CD4-positive, CD25-positive, alpha-beta regulatory T cell (primary cell): ENCODE measurements at regions not wholly inside any gene's neighbourhood (a gene's known extent, or its start where the extent isn't known, plus 50 kb on each side); places are given as distances from the start of the nearest gene placed in this dataset.

ENCODE experiments used
- ATAC-seq, 2 donors: fragments of 150-1000 bp; cut with Tn5 transposase; one replicate each; pipeline ENCODE4 v1.10.0; 2021; ENCODE audit warnings: low read depth in 2 of 2, moderate number of reproducible peaks in 2 of 2, moderate library complexity in 1 of 2
- DNase-seq, 3 donors: peaks; one replicate each; pipeline versions ENCODE4 v3.0.0 to v3.0.0-alpha.2; 2012 to 2022; ENCODE audit warnings: mixed read lengths in 1 of 3
- H3K27ac ChIP-seq: one replicate; pipeline ENCODE4 v1.7.0; 2013; ENCODE audit warnings: mild to moderate bottlenecking, low read length; ENCODE audit not compliant: insufficient read depth, poor library complexity, severe bottlenecking
- H3K27me3 ChIP-seq: one replicate; pipeline ENCODE4 v1.7.0; 2013; ENCODE audit warnings: low read length; ENCODE audit not compliant: control insufficient read depth, insufficient read depth
- H3K36me3 ChIP-seq: one replicate; pipeline ENCODE4 v1.7.0; 2013; ENCODE audit warnings: mild to moderate bottlenecking, low read length, moderate library complexity; ENCODE audit not compliant: control insufficient read depth, insufficient read depth
- H3K4me1 ChIP-seq: 2 replicates; pipeline ENCODE4 v1.7.0; 2013; ENCODE audit warnings: mild to moderate bottlenecking, low read length; ENCODE audit not compliant: insufficient read depth, control insufficient read depth, poor library complexity, severe bottlenecking
- H3K4me3 ChIP-seq: one replicate; pipeline ENCODE4 v1.7.0; 2013; ENCODE audit warnings: low read depth, mild to moderate bottlenecking, low read length, moderate library complexity
- H3K9me3 ChIP-seq, 2 experiments: 1 replicate in 1 of 2; 2 replicates in 1 of 2; pipeline ENCODE4 v1.7.0; 2013; ENCODE audit warnings: low read length in 2 of 2, mild to moderate bottlenecking in 1 of 2, moderate library complexity in 1 of 2; ENCODE audit not compliant: control insufficient read depth in 2 of 2
- H3K27ac Mint-ChIP-seq, 3 donors: one replicate each; pipeline ENCODE4 v1.8.0; 2020 to 2022; ENCODE audit warnings: mild to moderate bottlenecking in 3 of 3, mixed read lengths in 3 of 3, moderate library complexity in 2 of 3
- H3K27me3 Mint-ChIP-seq: one replicate; pipeline ENCODE4 v1.8.0; 2022; ENCODE audit warnings: mild to moderate bottlenecking, mixed read lengths
- H3K36me3 Mint-ChIP-seq: one replicate; pipeline ENCODE4 v1.8.0; 2020; ENCODE audit warnings: mixed read lengths
- H3K4me1 Mint-ChIP-seq, 4 donors: one replicate each; pipeline ENCODE4 v1.8.0; 2020 to 2022; ENCODE audit warnings: mixed read lengths in 4 of 4, mild to moderate bottlenecking in 1 of 4
- H3K4me3 Mint-ChIP-seq, 4 donors: one replicate each; pipeline ENCODE4 v1.8.0; 2020 to 2022; ENCODE audit warnings: mild to moderate bottlenecking in 4 of 4, mixed read lengths in 4 of 4, moderate library complexity in 3 of 4
- H3K9me3 Mint-ChIP-seq, 7 donors: one replicate each; pipeline ENCODE4 v1.8.0; 2020 to 2022; ENCODE audit warnings: mixed read lengths in 7 of 7, mild to moderate bottlenecking in 3 of 7, moderate library complexity in 2 of 7

DNA sequence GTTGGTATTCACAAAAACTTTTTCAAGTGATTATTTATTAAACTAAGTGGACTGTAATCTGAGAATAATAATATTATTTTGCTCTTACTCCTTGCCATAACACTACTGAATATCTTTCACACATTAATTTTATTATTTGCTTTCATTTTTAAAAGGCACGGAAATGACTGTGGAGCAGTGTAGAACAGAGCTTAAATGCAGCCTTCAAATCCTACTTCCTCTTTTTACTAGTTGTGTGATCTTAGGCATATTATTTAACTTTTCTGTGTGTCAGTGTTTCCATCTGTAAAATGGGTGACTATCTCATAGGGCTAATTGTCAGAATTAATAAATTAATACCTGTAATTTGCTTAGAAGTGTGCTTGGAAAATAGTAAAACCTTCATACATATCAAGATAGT is 55.5 kb upstream of the SLC8A1 start:
- Mint-ChIP-seq H3K4me3 (no peak overlapping the region), H3K27ac (no peak overlapping the region), H3K36me3 (no peaks in the 10 kb centered on the region), H3K4me1 (no peaks in the 10 kb centered on the region), H3K9me3 (peaks cover 0 to 5% (median 1%) of the 10 kb centered on the region in 7 donors), H3K27me3 (no peaks in the 10 kb centered on the region)
- H3K4me3 ChIP-seq: no peak overlapping the region
- no peaks in the 10 kb centered on the region for H3K4me1 ChIP-seq
- H3K27ac ChIP-seq: no peak overlapping the region
- H3K36me3 ChIP-seq: no peaks in the 10 kb centered on the region
- H3K9me3 ChIP-seq: no peaks in the 10 kb centered on the region
- ATAC-seq: no peak
- no peak for DNase-seq
- no peaks in the 10 kb centered on the region for H3K27me3 ChIP-seq

- Histone ChIP-seq H3K36me3 (no peaks in the 10 kb centered on the region), H3K9me3 (no peaks in the 10 kb centered on the region), H3K27ac (no peak overlapping the region), H3K27me3 (no peaks in the 10 kb centered on the region), H3K4me3 (no peak overlapping the region), H3K4me1 (no peaks in the 10 kb centered on the region)
- no peak overlapping the region for H3K4me3 Mint-ChIP-seq
- peaks cover 0 to 5% (median 1%) of the 10 kb centered on the region in 7 donors for H3K9me3 Mint-ChIP-seq
- H3K27me3 Mint-ChIP-seq: no peaks in the 10 kb centered on the region
- DNase-seq (no peak), ATAC-seq (no peak)
- no peaks in the 10 kb centered on the region for H3K4me1 Mint-ChIP-seq
- no peaks in the 10 kb centered on the region for H3K36me3 Mint-ChIP-seq
- H3K27ac Mint-ChIP-seq: no peak overlapping the region
These were observed 58.4 kb upstream of the SLC8A1 start for GRCh38 chr2:40510304-40510703.

GRCh38 chr2:40511661-40512213 is 59.8 kb upstream of the SLC8A1 start:
- Histone ChIP-seq H3K4me1 (no peaks in the 10 kb centered on the region), H3K4me3 (no peak overlapping the region), H3K27ac (no peak overlapping the region), H3K27me3 (no peaks in the 10 kb centered on the region), H3K9me3 (no peaks in the 10 kb centered on the region), H3K36me3 (no peaks in the 10 kb centered on the region)
- Mint-ChIP-seq H3K27me3 (no peaks in the 10 kb centered on the region), H3K27ac (no peak overlapping the region), H3K9me3 (peaks cover 0 to 5% (median 1%) of the 10 kb centered on the region in 7 donors), H3K4me1 (no peaks in the 10 kb centered on the region), H3K36me3 (no peaks in the 10 kb centered on the region), H3K4me3 (no peak overlapping the region)
- DNase-seq (no peak), ATAC-seq (no peak)

- Mint-ChIP-seq H3K4me1 (no peaks in the 10 kb centered on the region), H3K27me3 (no peaks in the 10 kb centered on the region), H3K36me3 (no peaks in the 10 kb centered on the region), H3K27ac (no peak overlapping the region), H3K9me3 (peaks cover 0 to 5% (median 1%) of the 10 kb centered on the region in 7 donors), H3K4me3 (no peak overlapping the region)
- Histone ChIP-seq H3K4me3 (no peak overlapping the region), H3K36me3 (no peaks in the 10 kb centered on the region), H3K27ac (no peak overlapping the region), H3K4me1 (no peaks in the 10 kb centered on the region), H3K27me3 (no peaks in the 10 kb centered on the region), H3K9me3 (no peaks in the 10 kb centered on the region)
- DNase-seq (no peak), ATAC-seq (no peak)
These were observed 60.4 kb upstream of the SLC8A1 start for GRCh38 chr2:40512256-40512655.

- Histone ChIP-seq H3K27ac (no peak overlapping the region), H3K4me1 (no peaks in the 10 kb centered on the region), H3K9me3 (no peaks in the 10 kb centered on the region), H3K36me3 (no peaks in the 10 kb centered on the region), H3K27me3 (no peaks in the 10 kb centered on the region), H3K4me3 (no peak overlapping the region)
- no peak overlapping the region for H3K4me3 Mint-ChIP-seq
- peaks cover 0 to 3% (median 1%) of the 10 kb centered on the region in 7 donors for H3K9me3 Mint-ChIP-seq
- H3K27ac Mint-ChIP-seq: no peak overlapping the region
- ATAC-seq (no peak), DNase-seq (no peak)
- H3K4me1 Mint-ChIP-seq: no peaks in the 10 kb centered on the region
- no peaks in the 10 kb centered on the region for H3K36me3 Mint-ChIP-seq
- no peaks in the 10 kb centered on the region for H3K27me3 Mint-ChIP-seq
These were observed 61.3 kb upstream of the SLC8A1 start for GRCh38 chr2:40513201-40513600.

DNA sequence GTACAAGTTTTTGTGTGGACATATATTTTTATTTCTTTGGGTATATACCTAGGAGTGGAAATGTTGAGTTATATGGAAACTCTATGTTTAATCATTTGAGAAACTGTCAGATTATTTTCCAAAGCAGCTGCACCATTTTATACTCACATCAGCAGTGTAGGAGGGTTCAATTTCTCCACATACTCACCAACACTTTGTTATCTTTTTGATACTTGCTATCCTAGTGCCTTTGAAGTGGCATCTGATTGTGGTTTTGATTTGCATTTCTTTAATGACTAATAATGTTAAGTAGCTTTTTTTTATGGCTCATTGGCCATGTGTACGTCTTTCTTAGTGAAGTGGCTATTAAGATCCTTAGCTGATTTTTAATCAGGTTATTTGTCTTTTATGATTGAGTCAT is 64.7 kb upstream of the SLC8A1 start:
- no peak overlapping the region for H3K4me3 Mint-ChIP-seq
- ATAC-seq: no peak

DNA sequence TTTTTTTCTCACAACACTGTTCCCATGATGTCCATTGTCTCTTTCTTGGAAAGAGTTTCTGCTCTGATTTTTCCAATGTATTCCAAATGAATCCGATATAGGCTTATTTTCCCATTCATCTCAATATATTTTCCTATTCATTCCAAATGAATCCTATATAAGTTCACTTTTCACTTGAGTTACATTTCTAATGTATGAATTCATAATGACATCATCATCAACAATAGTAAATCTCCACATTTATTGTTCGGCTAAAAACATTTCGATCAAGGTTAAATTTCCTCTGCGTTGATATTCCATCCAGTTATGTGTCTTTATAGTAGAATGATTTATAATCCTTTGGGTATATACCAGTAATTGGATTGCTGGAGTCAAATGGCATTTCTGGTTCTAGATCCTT is 76.7 kb upstream of the SLC8A1 start:
- no peaks in the 10 kb centered on the region for H3K4me1 Mint-ChIP-seq
- no peak overlapping the region for H3K4me3 Mint-ChIP-seq
- DNase-seq (no peak), ATAC-seq (no peak)
- H3K27ac Mint-ChIP-seq: no peak overlapping the region
- H3K4me1 ChIP-seq: no peaks in the 10 kb centered on the region
- no peak overlapping the region for H3K27ac ChIP-seq
- H3K4me3 ChIP-seq: no peak overlapping the region
- H3K9me3 Mint-ChIP-seq: peaks cover 0 to 14% (median 6%) of the 10 kb centered on the region in 7 donors
- no peaks in the 10 kb centered on the region for H3K36me3 ChIP-seq
- H3K27me3 ChIP-seq: no peaks in the 10 kb centered on the region
- no peaks in the 10 kb centered on the region for H3K36me3 Mint-ChIP-seq
- no peaks in the 10 kb centered on the region for H3K9me3 ChIP-seq
- no peaks in the 10 kb centered on the region for H3K27me3 Mint-ChIP-seq

More for the DNA sequence above, 64.7 kb upstream of the SLC8A1 start:
- Histone ChIP-seq H3K4me1 (no peaks in the 10 kb centered on the region), H3K27me3 (no peaks in the 10 kb centered on the region), H3K36me3 (no peaks in the 10 kb centered on the region), H3K4me3 (no peak overlapping the region), H3K27ac (no peak overlapping the region), H3K9me3 (no peaks in the 10 kb centered on the region)
- no peaks in the 10 kb centered on the region for H3K36me3 Mint-ChIP-seq
- DNase-seq: no peak
- H3K27me3 Mint-ChIP-seq: no peaks in the 10 kb centered on the region
- H3K4me1 Mint-ChIP-seq: no peaks in the 10 kb centered on the region
- H3K27ac Mint-ChIP-seq: no peak overlapping the region
- peaks cover 0 to 1% (median 0%) of the 10 kb centered on the region in 7 donors for H3K9me3 Mint-ChIP-seq

- no peaks in the 10 kb centered on the region for H3K36me3 Mint-ChIP-seq
- H3K4me1 ChIP-seq: no peaks in the 10 kb centered on the region
- H3K27me3 Mint-ChIP-seq: no peaks in the 10 kb centered on the region
- no peak overlapping the region for H3K4me3 Mint-ChIP-seq
- H3K36me3 ChIP-seq: no peaks in the 10 kb centered on the region
- no peak overlapping the region for H3K27ac ChIP-seq
- H3K9me3 ChIP-seq: no peaks in the 10 kb centered on the region
- H3K9me3 Mint-ChIP-seq: peaks cover 1 to 14% (median 3%) of the 10 kb centered on the region in 7 donors
- no peak overlapping the region for H3K4me3 ChIP-seq
- no peak overlapping the region for H3K27ac Mint-ChIP-seq
- peaks cover 0 to 8% (median 0%) of the 10 kb centered on the region in 4 donors for H3K4me1 Mint-ChIP-seq
- no peaks in the 10 kb centered on the region for H3K27me3 ChIP-seq
- DNase-seq (no peak), ATAC-seq (no peak)
These were observed 79.5 kb upstream of the SLC8A1 start for GRCh38 chr2:40531359-40531758.
